ENCODE measurements at regions not wholly inside any gene's neighbourhood (a gene's known extent, or its start where the extent isn't known, plus 50 kb on each side); places are given as distances from the start of the nearest gene placed in this dataset.

GRCh38 chr6:15090145-15090579, 155.7 kb upstream of the JARID2 start:
- no peaks in the 10 kb centered on the region for H3K23me2 ChIP-seq (ENCODE audit: insufficient read length, low read depth, low read length, poor library complexity, severe bottlenecking)
- no peak overlapping the region for H2AK5ac ChIP-seq (ENCODE audit: insufficient read length, low read length)
- no peak overlapping the region for H3K4me3 Mint-ChIP-seq
- no peak overlapping the region for H3K27ac Mint-ChIP-seq
- no peak overlapping the region for H2BK5ac ChIP-seq (ENCODE audit: insufficient read length, low read length)
- no peak overlapping the region for H3K18ac ChIP-seq (ENCODE audit: insufficient read length, low read depth, low read length)
- no peak overlapping the region for H2BK12ac ChIP-seq (ENCODE audit: insufficient read length, low read depth, low read length)
- H2BK15ac ChIP-seq (ENCODE audit: low read depth, low read length), result no peak overlapping the region
- no peaks in the 10 kb centered on the region; the same call in 1 of the 2 replicates for H3K27me3 Mint-ChIP-seq (ENCODE audit: low read depth)
- H3K9ac ChIP-seq (ENCODE audit: extremely low read depth, insufficient read length, low read length), result no peak overlapping the region
- no peaks in the 10 kb centered on the region for H3K27me3 ChIP-seq (ENCODE audit: insufficient read depth, low read length)
- no peak overlapping the region for H4K91ac ChIP-seq (ENCODE audit: insufficient read length, low read depth, low read length)
- no peaks in the 10 kb centered on the region for H4K20me1 ChIP-seq (ENCODE audit: control insufficient read depth, insufficient read depth, insufficient read length)
- H3K4me1 ChIP-seq (ENCODE audit: insufficient read depth, low read length), result no peaks in the 10 kb centered on the region
- DNase-seq, result no peak
- no peak overlapping the region for H4K5ac ChIP-seq (ENCODE audit: insufficient read length, low read depth, low read length)
- WGBS (ENCODE audit: extremely low coverage, insufficient read length, low lambda C conversion rate), result no CpG with 5 or more reads among the region's 7 CpGs
- TF ChIP-seq, protein P1, sequence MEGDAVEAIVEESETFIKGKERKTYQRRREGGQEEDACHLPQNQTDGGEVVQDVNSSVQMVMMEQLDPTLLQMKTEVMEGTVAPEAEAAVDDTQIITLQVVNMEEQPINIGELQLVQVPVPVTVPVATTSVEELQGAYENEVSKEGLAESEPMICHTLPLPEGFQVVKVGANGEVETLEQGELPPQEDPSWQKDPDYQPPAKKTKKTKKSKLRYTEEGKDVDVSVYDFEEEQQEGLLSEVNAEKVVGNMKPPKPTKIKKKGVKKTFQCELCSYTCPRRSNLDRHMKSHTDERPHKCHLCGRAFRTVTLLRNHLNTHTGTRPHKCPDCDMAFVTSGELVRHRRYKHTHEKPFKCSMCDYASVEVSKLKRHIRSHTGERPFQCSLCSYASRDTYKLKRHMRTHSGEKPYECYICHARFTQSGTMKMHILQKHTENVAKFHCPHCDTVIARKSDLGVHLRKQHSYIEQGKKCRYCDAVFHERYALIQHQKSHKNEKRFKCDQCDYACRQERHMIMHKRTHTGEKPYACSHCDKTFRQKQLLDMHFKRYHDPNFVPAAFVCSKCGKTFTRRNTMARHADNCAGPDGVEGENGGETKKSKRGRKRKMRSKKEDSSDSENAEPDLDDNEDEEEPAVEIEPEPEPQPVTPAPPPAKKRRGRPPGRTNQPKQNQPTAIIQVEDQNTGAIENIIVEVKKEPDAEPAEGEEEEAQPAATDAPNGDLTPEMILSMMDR (conservative IDR thresholded peaks at IDR 0.05), result no peak
- H3T11ph ChIP-seq (ENCODE audit: low read length), result no peak overlapping the region
- H3K23ac ChIP-seq (ENCODE audit: insufficient read length, low read depth, low read length), result no peak overlapping the region
- no peak overlapping the region for H3K27ac ChIP-seq (ENCODE audit: insufficient read length, low read depth, low read length)
- H3K9me3 ChIP-seq (ENCODE audit: control insufficient read depth, low read depth, low read length), result no peaks in the 10 kb centered on the region
- no peaks in the 10 kb centered on the region for H3K79me2 ChIP-seq (ENCODE audit: insufficient read depth, low read length)
- H3K4ac ChIP-seq (ENCODE audit: low read depth, low read length), result no peak overlapping the region
- no peaks in the 10 kb centered on the region for H3K79me1 ChIP-seq (ENCODE audit: insufficient read depth, low read depth, low read length, poor library complexity, severe bottlenecking)
- H2AFZ ChIP-seq (ENCODE audit: low read length), result no peak overlapping the region
- no peak overlapping the region for H4K8ac ChIP-seq (replicated peaks; ENCODE audit: insufficient read length, low read depth, low read length)
- no peaks in the 10 kb centered on the region for H3K36me3 Mint-ChIP-seq (ENCODE audit: insufficient read depth in 1 of 3, low read depth in 3 of 3)
- H3K4me1 Mint-ChIP-seq, result peaks cover 13 to 16% of the 10 kb centered on the region in 2 experiments
- H3K56ac ChIP-seq (ENCODE audit: insufficient read length, low read depth, low read length), result no peak overlapping the region
- H2BK120ac ChIP-seq (ENCODE audit: low read depth, low read length, poor library complexity, severe bottlenecking), result no peak overlapping the region
- no peak overlapping the region for H3K14ac ChIP-seq (ENCODE audit: insufficient read depth, low read length)
- H2BK20ac ChIP-seq (ENCODE audit: low read depth, low read length, poor library complexity, severe bottlenecking), result no peak overlapping the region
- no peak overlapping the region for H3K4me2 ChIP-seq (ENCODE audit: insufficient read depth, insufficient read length, low read length)
- no peaks in the 10 kb centered on the region for H3K9me3 Mint-ChIP-seq
